ENCODE measurements at regions not wholly inside any gene's neighbourhood (a gene's known extent, or its start where the extent isn't known, plus 50 kb on each side); places are given as distances from the start of the nearest gene placed in this dataset.

GRCh38 chr1:185562461-185563359 is 171.5 kb upstream of the HMCN1 start:
- TF ChIP-seq CTCF (conservative IDR thresholded peaks at IDR 0.05), result no peak
- no peak for TF ChIP-seq ZFX (IDR thresholded peaks at IDR 0.05)

Data from C4-2B (cell line).